PC-3 (cell line): ENCODE measurements at regions not wholly inside any gene's neighbourhood (a gene's known extent, or its start where the extent isn't known, plus 50 kb on each side); places are given as distances from the start of the nearest gene placed in this dataset.

Experiments used
- ATAC-seq: fragments of 200-7000 bp; cut with Tn5 transposase; 2 replicates; pipeline ENCODE4 v1.9.1; 2020; ENCODE audit warnings: mild to moderate bottlenecking, moderate library complexity
- BruUV-seq: library from RNA; stranded (reverse); fragments of 400-500 nt; replicated peaks from 2 replicates; lab custom pipeline; 2021; lab: Mats Ljungman, UMichigan
- CTCF ChIA-PET: fragments of 300-600 bp; sonication (Branson Sonifier 250); formaldehyde crosslinking; loops from one replicate; lab custom pipeline; 2022; ENCODE audit warnings: antibody characterized with exemption; lab: Charles Lee
- POLR2A ChIA-PET: fragments of 300-600 bp; sonication (Branson Sonifier 250); formaldehyde crosslinking; loops from one replicate; lab custom pipeline; 2022; ENCODE audit warnings: antibody characterized with exemption; ENCODE audit not compliant: unreplicated experiment; lab: Charles Lee
- DNase-seq: peaks from one replicate; pipeline ENCODE4 v3.0.0-alpha.2; 2015
- H2AFZ ChIP-seq: fragments of 300-600 bp; sonication (generic); 2 replicates; pipeline ENCODE4 v1.6.0; 2016; ENCODE audit warnings: antibody characterized with exemption, low read length
- H3F3A ChIP-seq: fragments of 300-600 bp; sonication (generic); one replicate; pipeline ENCODE4 v1.6.0; 2017; ENCODE audit warnings: antibody characterized with exemption, low read length, control low read depth, mild to moderate bottlenecking; ENCODE audit not compliant: unreplicated experiment
- H3K27ac ChIP-seq: fragments of 300-600 bp; sonication (generic); 2 replicates; pipeline ENCODE4 v1.5.1; 2016; ENCODE audit warnings: mild to moderate bottlenecking, low read length
- H3K27me3 ChIP-seq: fragments of 300-600 bp; sonication (generic); 2 replicates; pipeline ENCODE4 v1.6.1; 2016; ENCODE audit warnings: low read length, mixed read lengths
- H3K36me3 ChIP-seq: fragments of 300-600 bp; sonication (generic); 2 replicates; pipeline ENCODE4 v1.6.1; 2016; ENCODE audit warnings: low read depth, mixed run types, low read length, mixed read lengths
- H3K4me1 ChIP-seq: fragments of 300-600 bp; sonication (generic); 2 replicates; pipeline ENCODE4 v1.5.1; 2016; ENCODE audit warnings: low read length; ENCODE audit not compliant: insufficient read depth
- H3K4me2 ChIP-seq: fragments of 300-600 bp; sonication (generic); 2 replicates; pipeline ENCODE4 v1.6.0; 2016; ENCODE audit warnings: low read length
- H3K4me3 ChIP-seq: fragments of 300-600 bp; sonication (generic); 2 replicates; pipeline ENCODE4 v1.5.1; 2016; ENCODE audit warnings: mild to moderate bottlenecking, low read length, mixed read lengths
- H3K79me2 ChIP-seq: fragments of 300-600 bp; sonication (generic); 2 replicates; pipeline ENCODE4 v1.6.1; 2017; ENCODE audit warnings: low read length, mixed read lengths
- H3K9ac ChIP-seq: fragments of 300-600 bp; sonication (generic); 2 replicates; pipeline ENCODE4 v1.6.0; 2016; ENCODE audit warnings: mild to moderate bottlenecking, low read length
- H3K9me2 ChIP-seq: fragments of 300-600 bp; sonication (generic); replicated peaks from 2 replicates; pipeline ENCODE4 v1.6.1; 2016; ENCODE audit warnings: mixed run types, low read length, mixed read lengths
- H3K9me3 ChIP-seq: fragments of 300-600 bp; sonication (generic); 2 replicates; pipeline ENCODE4 v1.6.1; 2016; ENCODE audit warnings: low read length, mixed read lengths
- H4K20me1 ChIP-seq: fragments of 300-600 bp; sonication (generic); 2 replicates; pipeline ENCODE4 v1.6.1; 2016; ENCODE audit warnings: low read length, mixed read lengths
- EZH2 ChIP-seq: fragments of 300-600 bp; sonication (generic); IDR thresholded peaks from one replicate; pipeline ENCODE4 v1.6.1; 2017; ENCODE audit warnings: antibody characterized with exemption, mild to moderate bottlenecking, low read length; ENCODE audit not compliant: unreplicated experiment
- EZH2phosphoT487 ChIP-seq: fragments of 300-600 bp; sonication (generic); IDR thresholded peaks from 2 replicates; pipeline ENCODE4 v1.6.1; 2018; ENCODE audit warnings: mild to moderate bottlenecking, antibody characterized with exemption, low read length, borderline replicate concordance
- intact Hi-C: fragments of 100-400 bp; cut with micrococcal nuclease; formaldehyde crosslinking; loops from 2 replicates; pipeline ENCODE4 v1.9.0; 2023
- TF ChIP-seq, protein P1 (sequence below): fragments of 300-600 bp; sonication (generic); conservative IDR thresholded peaks from 2 replicates; pipeline ENCODE4 v1.5.1; 2017; ENCODE audit warnings: antibody characterized with exemption, low read depth, mild to moderate bottlenecking, low read length

GRCh38 chr6:93494057-93494456, 74.7 kb upstream of the EPHA7 start:
- H3K36me3 ChIP-seq, result no peaks in the 10 kb centered on the region
- ATAC-seq (no peak), DNase-seq (no peak)
- H4K20me1 ChIP-seq, result no peaks in the 10 kb centered on the region
- H3K27me3 ChIP-seq, result no peaks in the 10 kb centered on the region
- TF ChIP-seq EZH2phosphoT487 (no peak), EZH2 (no peak)
- TF ChIP-seq, protein P1, sequence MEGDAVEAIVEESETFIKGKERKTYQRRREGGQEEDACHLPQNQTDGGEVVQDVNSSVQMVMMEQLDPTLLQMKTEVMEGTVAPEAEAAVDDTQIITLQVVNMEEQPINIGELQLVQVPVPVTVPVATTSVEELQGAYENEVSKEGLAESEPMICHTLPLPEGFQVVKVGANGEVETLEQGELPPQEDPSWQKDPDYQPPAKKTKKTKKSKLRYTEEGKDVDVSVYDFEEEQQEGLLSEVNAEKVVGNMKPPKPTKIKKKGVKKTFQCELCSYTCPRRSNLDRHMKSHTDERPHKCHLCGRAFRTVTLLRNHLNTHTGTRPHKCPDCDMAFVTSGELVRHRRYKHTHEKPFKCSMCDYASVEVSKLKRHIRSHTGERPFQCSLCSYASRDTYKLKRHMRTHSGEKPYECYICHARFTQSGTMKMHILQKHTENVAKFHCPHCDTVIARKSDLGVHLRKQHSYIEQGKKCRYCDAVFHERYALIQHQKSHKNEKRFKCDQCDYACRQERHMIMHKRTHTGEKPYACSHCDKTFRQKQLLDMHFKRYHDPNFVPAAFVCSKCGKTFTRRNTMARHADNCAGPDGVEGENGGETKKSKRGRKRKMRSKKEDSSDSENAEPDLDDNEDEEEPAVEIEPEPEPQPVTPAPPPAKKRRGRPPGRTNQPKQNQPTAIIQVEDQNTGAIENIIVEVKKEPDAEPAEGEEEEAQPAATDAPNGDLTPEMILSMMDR, result no peak
- H3K9me3 ChIP-seq, result no peaks in the 10 kb centered on the region
- no TSS peak for BruUV-seq
- POLR2A ChIA-PET, result no interaction called here
- no peak overlapping the region for H3K4me3 ChIP-seq
- no peak overlapping the region for H2AFZ ChIP-seq
- no peaks in the 10 kb centered on the region for H3F3A ChIP-seq
- H3K4me2 ChIP-seq, result no peak overlapping the region
- no peaks in the 10 kb centered on the region for H3K9me2 ChIP-seq
- H3K79me2 ChIP-seq, result no peaks in the 10 kb centered on the region
- CTCF ChIA-PET, result no interaction called here
- intact Hi-C loops, result no loop called here
- no peak overlapping the region for H3K9ac ChIP-seq
- H3K27ac ChIP-seq, result no peak overlapping the region
- no peaks in the 10 kb centered on the region for H3K4me1 ChIP-seq

GRCh38 chr6:93474733-93475179, 55.4 kb upstream of the EPHA7 start:
- TF ChIP-seq EZH2 (no peak), EZH2phosphoT487 (no peak)
- TF ChIP-seq, protein P1, result no peak
- Histone ChIP-seq H3K9me2 (no peaks in the 10 kb centered on the region), H3K4me1 (peaks cover 9% of the 10 kb centered on the region; the same call in 1 of the 2 replicates), H3K36me3 (no peaks in the 10 kb centered on the region), H3K4me2 (no peak overlapping the region), H2AFZ (no peak overlapping the region), H3K27ac (no peak overlapping the region), H4K20me1 (no peaks in the 10 kb centered on the region), H3F3A (no peaks in the 10 kb centered on the region), H3K27me3 (no peaks in the 10 kb centered on the region), H3K79me2 (no peaks in the 10 kb centered on the region), H3K4me3 (no peak overlapping the region), H3K9me3 (no peaks in the 10 kb centered on the region), H3K9ac (no peak overlapping the region)
- ChIA-PET POLR2A (no interaction called here), CTCF (no interaction called here)
- no TSS peak for BruUV-seq
- intact Hi-C loops, result no loop called here
- no peak for ATAC-seq
- no peak for DNase-seq

GRCh38 chr6:93471281-93471680, 51.9 kb upstream of the EPHA7 start:
- Histone ChIP-seq H3K79me2 (no peaks in the 10 kb centered on the region), H3K36me3 (no peaks in the 10 kb centered on the region), H2AFZ (no peak overlapping the region), H3K4me3 (no peak overlapping the region), H4K20me1 (no peaks in the 10 kb centered on the region), H3K4me1 (peaks cover 9% of the 10 kb centered on the region; the same call in 1 of the 2 replicates), H3K27ac (no peak overlapping the region), H3K27me3 (no peaks in the 10 kb centered on the region), H3K9me2 (no peaks in the 10 kb centered on the region), H3K4me2 (no peak overlapping the region), H3K9me3 (no peaks in the 10 kb centered on the region), H3F3A (no peaks in the 10 kb centered on the region), H3K9ac (no peak overlapping the region)
- TF ChIP-seq EZH2phosphoT487 (no peak), EZH2 (no peak)
- TF ChIP-seq, protein P1, result no peak
- no peak for ATAC-seq
- BruUV-seq, result no TSS peak
- POLR2A ChIA-PET, result no interaction called here
- intact Hi-C loops, result no loop called here
- DNase-seq, result no peak
- CTCF ChIA-PET, result no interaction called here
